CD14-positive monocyte (primary cell): ENCODE measurements at regions not wholly inside any gene's neighbourhood (a gene's known extent, or its start where the extent isn't known, plus 50 kb on each side); places are given as distances from the start of the nearest gene placed in this dataset.

Experiments
- DNase-seq, 3 donors: peaks; one replicate each; pipeline ENCODE4 v3.0.0-alpha.2; 2011 to 2022
- H2AFZ ChIP-seq: 2 replicates; pipeline ENCODE4 v1.6.0; 2012; ENCODE audit warnings: mild to moderate bottlenecking, low read depth, low read length, inconsistent platforms; ENCODE audit not compliant: insufficient read depth, poor library complexity, severe bottlenecking
- H3K27ac ChIP-seq, 2 donors: 1 replicate in 1 of 2; 2 replicates in 1 of 2; pipeline ENCODE4 v1.5.1; 2012 to 2013; ENCODE audit warnings: low read length in 2 of 2, control low read depth in 1 of 2, inconsistent platforms in 1 of 2, low read depth in 1 of 2, mild to moderate bottlenecking in 1 of 2
- H3K27me3 ChIP-seq, 2 donors: one replicate each; pipeline versions ENCODE4 v1.6.0 to v1.6.1; 2011 to 2013; ENCODE audit warnings: low read length in 2 of 2; ENCODE audit not compliant: control insufficient read depth in 2 of 2, insufficient read depth in 2 of 2
- H3K36me3 ChIP-seq, 2 donors: replicated peaks in 1 of 2; 1 replicate in 1 of 2; 2 replicates in 1 of 2; pipeline versions ENCODE4 v1.5.1 to v1.6.1; 2012 to 2013; ENCODE audit warnings: low read length in 2 of 2, control low read depth in 1 of 2, inconsistent platforms in 1 of 2, mild to moderate bottlenecking in 1 of 2; ENCODE audit not compliant: insufficient read depth in 2 of 2, control insufficient read depth in 1 of 2
- H3K4me1 ChIP-seq, 2 donors: 1 replicate in 1 of 2; 2 replicates in 1 of 2; pipeline versions ENCODE4 v1.5.1 to v1.6.1; 2012 to 2013; ENCODE audit warnings: low read length in 2 of 2, control low read depth in 1 of 2, inconsistent platforms in 1 of 2, mild to moderate bottlenecking in 1 of 2, moderate library complexity in 1 of 2; ENCODE audit not compliant: insufficient read depth in 2 of 2, control insufficient read depth in 1 of 2
- H3K4me2 ChIP-seq: replicated peaks from 2 replicates; pipeline ENCODE3; 2012; ENCODE audit warnings: low read length, moderate library complexity, mild to moderate bottlenecking; ENCODE audit not compliant: poor library complexity, severe bottlenecking; ENCODE audit errors: extremely low read depth
- H3K4me3 ChIP-seq, 3 experiments: fragments of 200-600 bp in 1 of 3; sonication (generic) in 1 of 3; replicated peaks in 1 of 3; 1 replicate in 2 of 3; 2 replicates in 1 of 3; pipeline ENCODE4 v1.5.1; 2011 to 2013; ENCODE audit warnings: low read length in 3 of 3, mild to moderate bottlenecking in 3 of 3, control low read depth in 2 of 3, low read depth in 2 of 3, inconsistent platforms in 1 of 3, moderate library complexity in 1 of 3
- H3K79me2 ChIP-seq: 2 replicates; pipeline ENCODE4 v1.6.0; 2012; ENCODE audit warnings: mild to moderate bottlenecking, control low read depth, inconsistent platforms, low read length, moderate library complexity; ENCODE audit not compliant: insufficient read depth
- H3K9ac ChIP-seq: 2 replicates; pipeline ENCODE4 v1.6.0; 2017; ENCODE audit warnings: low read length, mild to moderate bottlenecking; ENCODE audit not compliant: insufficient read depth, poor library complexity, severe bottlenecking
- H3K9me3 ChIP-seq, 2 donors: replicated peaks in 1 of 2; 1 replicate in 1 of 2; 2 replicates in 1 of 2; pipeline versions ENCODE4 v1.5.1 to v1.6.1; 2012 to 2013; ENCODE audit warnings: low read length in 2 of 2, control low read depth in 1 of 2; ENCODE audit not compliant: control insufficient read depth in 1 of 2, insufficient read depth in 1 of 2
- H4K20me1 ChIP-seq: 2 replicates; pipeline ENCODE4 v1.6.0; 2012; ENCODE audit warnings: mild to moderate bottlenecking, low read length, control low read depth, moderate library complexity; ENCODE audit not compliant: insufficient read depth
- H3K27ac Mint-ChIP-seq, 7 donors: one replicate each; pipeline ENCODE4 v1.8.0; 2020; ENCODE audit warnings: mild to moderate bottlenecking in 7 of 7, mixed read lengths in 7 of 7, moderate library complexity in 6 of 7, inconsistent platforms in 2 of 7
- H3K27me3 Mint-ChIP-seq, 3 donors: one replicate each; pipeline ENCODE4 v1.8.0; 2021 to 2022; ENCODE audit warnings: low read depth in 3 of 3, mild to moderate bottlenecking in 3 of 3, mixed read lengths in 3 of 3, moderate library complexity in 3 of 3, inconsistent platforms in 1 of 3
- H3K36me3 Mint-ChIP-seq, 2 donors: one replicate each; pipeline ENCODE4 v1.8.0; 2020; ENCODE audit warnings: mixed read lengths in 2 of 2, inconsistent platforms in 1 of 2, mild to moderate bottlenecking in 1 of 2
- H3K4me1 Mint-ChIP-seq: one replicate; pipeline ENCODE4 v1.8.0; 2020; ENCODE audit warnings: mild to moderate bottlenecking, mixed read lengths
- H3K4me3 Mint-ChIP-seq, 2 donors: one replicate each; pipeline ENCODE4 v1.8.0; 2020; ENCODE audit warnings: mild to moderate bottlenecking in 2 of 2, mixed read lengths in 2 of 2, moderate library complexity in 1 of 2
- H3K9me3 Mint-ChIP-seq, 7 donors: one replicate each; pipeline ENCODE4 v1.8.0; 2020 to 2022; ENCODE audit warnings: mixed read lengths in 7 of 7, mild to moderate bottlenecking in 6 of 7, moderate library complexity in 6 of 7, inconsistent platforms in 2 of 7
- WGBS: methylation state at CpG from one replicate; pipeline ENCODE4 v1.1.5; 2013; ENCODE audit warnings: missing lambda C conversion rate; ENCODE audit not compliant: insufficient coverage; 5-methylcytosine and 5-hydroxymethylcytosine counted together
- intact Hi-C, 2 donors: fragments of 100-400 bp; cut with micrococcal nuclease; formaldehyde crosslinking; loops; one replicate each; pipeline versions ENCODE4 v1.15.0 to v1.15.1; 2023
- TF ChIP-seq, protein P1 (sequence below): fragments of 200-600 bp; IDR thresholded peaks from one replicate; pipeline ENCODE4 v1.8.0; 2022; ENCODE audit warnings: antibody characterized with exemption, mild to moderate bottlenecking

DNA sequence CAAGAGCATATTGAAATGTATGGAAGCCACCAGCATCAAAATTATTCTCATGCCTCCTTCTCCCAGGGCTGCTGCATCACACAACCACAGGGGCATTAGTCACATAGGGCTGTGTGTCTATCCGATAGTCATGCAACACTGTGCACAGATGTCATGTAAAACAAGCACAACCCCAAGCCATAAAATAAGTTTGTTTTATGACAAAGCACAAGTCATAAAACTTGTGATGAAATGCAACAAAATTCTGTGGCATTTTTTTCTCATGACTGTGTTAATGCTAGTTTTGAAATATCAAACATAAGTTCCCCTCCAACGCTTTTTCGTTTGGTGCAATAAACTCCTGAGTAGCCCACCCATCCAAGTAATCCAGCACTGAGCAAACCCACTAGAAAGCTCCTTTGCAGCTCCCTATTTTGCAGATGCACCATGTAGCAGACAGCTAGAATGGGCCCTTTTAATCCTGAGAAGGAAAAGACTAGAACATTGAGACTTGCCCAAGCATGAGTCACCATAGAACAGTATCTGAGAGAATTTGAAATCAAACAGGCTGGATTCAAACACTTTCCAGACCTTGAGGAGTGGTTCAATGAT lies 93.3 kb upstream of the ZNF366 start:
- peaks cover 0 to 1% (median 0%) of the 10 kb centered on the region in 3 donors for H3K27me3 Mint-ChIP-seq
- H3K4me1 Mint-ChIP-seq: no peaks in the 10 kb centered on the region
- H3K4me2 ChIP-seq: no peak overlapping the region
- TF ChIP-seq, protein P1, sequence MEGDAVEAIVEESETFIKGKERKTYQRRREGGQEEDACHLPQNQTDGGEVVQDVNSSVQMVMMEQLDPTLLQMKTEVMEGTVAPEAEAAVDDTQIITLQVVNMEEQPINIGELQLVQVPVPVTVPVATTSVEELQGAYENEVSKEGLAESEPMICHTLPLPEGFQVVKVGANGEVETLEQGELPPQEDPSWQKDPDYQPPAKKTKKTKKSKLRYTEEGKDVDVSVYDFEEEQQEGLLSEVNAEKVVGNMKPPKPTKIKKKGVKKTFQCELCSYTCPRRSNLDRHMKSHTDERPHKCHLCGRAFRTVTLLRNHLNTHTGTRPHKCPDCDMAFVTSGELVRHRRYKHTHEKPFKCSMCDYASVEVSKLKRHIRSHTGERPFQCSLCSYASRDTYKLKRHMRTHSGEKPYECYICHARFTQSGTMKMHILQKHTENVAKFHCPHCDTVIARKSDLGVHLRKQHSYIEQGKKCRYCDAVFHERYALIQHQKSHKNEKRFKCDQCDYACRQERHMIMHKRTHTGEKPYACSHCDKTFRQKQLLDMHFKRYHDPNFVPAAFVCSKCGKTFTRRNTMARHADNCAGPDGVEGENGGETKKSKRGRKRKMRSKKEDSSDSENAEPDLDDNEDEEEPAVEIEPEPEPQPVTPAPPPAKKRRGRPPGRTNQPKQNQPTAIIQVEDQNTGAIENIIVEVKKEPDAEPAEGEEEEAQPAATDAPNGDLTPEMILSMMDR: no peak
- 10% methylated on average over 2 of the region's 3 CpGs for WGBS
- H3K9ac ChIP-seq: no peak overlapping the region
- H3K4me3 ChIP-seq: no peak overlapping the region
- no peaks in the 10 kb centered on the region for H3K27me3 ChIP-seq
- H3K36me3 ChIP-seq: no peaks in the 10 kb centered on the region
- peaks cover 32 to 33% of the 10 kb centered on the region in 2 donors for H3K4me1 ChIP-seq
- DNase-seq: peak; percentile 66 to 90 (median 72)
- no peak overlapping the region for H3K27ac Mint-ChIP-seq
- no peak overlapping the region for H3K4me3 Mint-ChIP-seq
- no peaks in the 10 kb centered on the region for H3K9me3 ChIP-seq
- H2AFZ ChIP-seq: no peak overlapping the region
- peaks cover 0 to 3% of the 10 kb centered on the region in 2 donors for H3K36me3 Mint-ChIP-seq
- intact Hi-C loops: loop anchor here in 1 of 2 donors (5.0 to 10.0 kb wide), 2 partner anchors 133 to 214 kb away; partner anchors contain the start of gene TNPO1
- peak overlapping the region in 1 of 2 donors; percentile 81 for H3K27ac ChIP-seq
- H3K79me2 ChIP-seq: no peaks in the 10 kb centered on the region
- peaks cover 0 to 6% (median 3%) of the 10 kb centered on the region in 7 donors for H3K9me3 Mint-ChIP-seq
- no peaks in the 10 kb centered on the region for H4K20me1 ChIP-seq

DNA sequence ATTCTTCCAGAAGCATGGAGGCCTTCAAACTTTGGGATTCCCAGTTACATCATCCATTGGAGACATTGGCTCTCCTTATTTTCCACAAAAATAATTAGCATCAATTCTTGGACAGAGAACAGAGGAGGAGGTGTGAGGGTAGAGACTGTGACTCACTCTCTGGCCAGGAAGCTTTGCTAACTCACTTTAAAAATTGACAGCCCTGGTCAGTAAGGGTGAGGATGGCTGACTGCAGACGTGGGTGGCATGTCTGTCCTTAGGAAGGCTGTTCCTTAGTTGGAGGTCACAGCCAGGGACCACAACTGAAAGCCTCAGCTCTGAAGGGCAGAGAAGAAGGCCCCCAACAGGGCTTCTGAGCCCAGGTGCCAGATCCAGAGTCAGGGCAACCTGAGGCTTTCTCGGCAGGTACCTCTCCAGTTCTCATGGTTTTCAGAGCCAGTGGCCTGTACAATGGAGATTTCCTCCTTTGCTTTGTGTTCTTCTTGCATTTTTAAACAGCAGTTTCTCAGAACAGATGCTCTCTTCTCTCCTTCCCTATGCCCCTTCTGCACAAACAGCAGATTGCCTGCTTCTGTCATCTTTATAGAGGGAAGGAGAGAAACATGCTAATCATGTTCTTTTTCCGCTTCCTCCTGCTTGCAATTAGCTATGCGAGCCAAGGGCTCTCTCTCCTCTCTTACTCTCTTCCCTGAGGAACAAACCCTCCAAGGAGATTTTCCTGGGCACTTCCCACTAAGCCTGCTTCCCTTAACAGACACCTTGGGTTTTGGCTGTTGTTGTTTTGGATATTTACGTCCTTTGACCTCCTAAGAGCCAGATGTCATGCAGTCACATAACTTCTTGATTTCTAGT lies 92.5 kb upstream of the ZNF366 start:
- Histone ChIP-seq H3K27me3 (no peaks in the 10 kb centered on the region), H3K36me3 (no peaks in the 10 kb centered on the region), H3K9me3 (no peaks in the 10 kb centered on the region), H3K79me2 (no peaks in the 10 kb centered on the region), H4K20me1 (no peaks in the 10 kb centered on the region), H3K4me3 (no peak overlapping the region), H3K4me1 (peaks cover 32 to 33% of the 10 kb centered on the region in 2 donors), H3K9ac (no peak overlapping the region), H2AFZ (no peak overlapping the region), H3K4me2 (no peak overlapping the region), H3K27ac (peak overlapping the region; percentile 13 to 81)
- no peaks in the 10 kb centered on the region for H3K4me1 Mint-ChIP-seq
- TF ChIP-seq, protein P1: no peak
- no peak overlapping the region for H3K27ac Mint-ChIP-seq
- DNase-seq: peak; percentile 18 to 66 (median 41)
- WGBS: 100% methylated on average over 1 of the region's 5 CpGs
- peaks cover 0 to 1% (median 0%) of the 10 kb centered on the region in 3 donors for H3K27me3 Mint-ChIP-seq
- intact Hi-C loops: loop anchor here in 1 of 2 donors (5.0 to 10.0 kb wide), 4 partner anchors 132 to 245 kb away; partner anchors contain the start of gene TNPO1
- peaks cover 0 to 3% of the 10 kb centered on the region in 2 donors for H3K36me3 Mint-ChIP-seq
- H3K9me3 Mint-ChIP-seq: peaks cover 0 to 6% (median 3%) of the 10 kb centered on the region in 7 donors
- H3K4me3 Mint-ChIP-seq: no peak overlapping the region
